ENCODE measurements at regions not wholly inside any gene's neighbourhood (a gene's known extent, or its start where the extent isn't known, plus 50 kb on each side); places are given as distances from the start of the nearest gene placed in this dataset.

DNA sequence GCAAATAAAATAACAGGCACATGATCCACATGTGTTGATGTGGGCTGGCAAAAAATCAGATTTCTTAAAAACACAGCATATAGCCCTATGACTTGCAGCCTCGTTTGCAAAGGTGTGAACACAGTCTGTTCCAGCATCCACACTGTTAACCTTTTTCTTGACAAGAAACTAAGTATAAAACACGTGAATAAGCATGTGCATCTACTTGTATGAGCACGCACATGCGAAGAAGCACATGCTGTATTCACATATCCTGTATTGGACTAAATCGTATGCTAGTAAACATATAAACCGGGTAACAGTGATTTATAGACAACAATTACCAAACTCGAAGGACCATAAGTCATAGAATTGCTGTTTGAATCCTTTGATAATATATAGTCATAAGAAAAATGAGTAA lies 218.7 kb downstream of the HDGFL1 start:
- DNase-seq (ENCODE audit: low read depth) = no peak
- TF ChIP-seq, protein P1, sequence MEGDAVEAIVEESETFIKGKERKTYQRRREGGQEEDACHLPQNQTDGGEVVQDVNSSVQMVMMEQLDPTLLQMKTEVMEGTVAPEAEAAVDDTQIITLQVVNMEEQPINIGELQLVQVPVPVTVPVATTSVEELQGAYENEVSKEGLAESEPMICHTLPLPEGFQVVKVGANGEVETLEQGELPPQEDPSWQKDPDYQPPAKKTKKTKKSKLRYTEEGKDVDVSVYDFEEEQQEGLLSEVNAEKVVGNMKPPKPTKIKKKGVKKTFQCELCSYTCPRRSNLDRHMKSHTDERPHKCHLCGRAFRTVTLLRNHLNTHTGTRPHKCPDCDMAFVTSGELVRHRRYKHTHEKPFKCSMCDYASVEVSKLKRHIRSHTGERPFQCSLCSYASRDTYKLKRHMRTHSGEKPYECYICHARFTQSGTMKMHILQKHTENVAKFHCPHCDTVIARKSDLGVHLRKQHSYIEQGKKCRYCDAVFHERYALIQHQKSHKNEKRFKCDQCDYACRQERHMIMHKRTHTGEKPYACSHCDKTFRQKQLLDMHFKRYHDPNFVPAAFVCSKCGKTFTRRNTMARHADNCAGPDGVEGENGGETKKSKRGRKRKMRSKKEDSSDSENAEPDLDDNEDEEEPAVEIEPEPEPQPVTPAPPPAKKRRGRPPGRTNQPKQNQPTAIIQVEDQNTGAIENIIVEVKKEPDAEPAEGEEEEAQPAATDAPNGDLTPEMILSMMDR (IDR thresholded peaks at IDR 0.05; ENCODE audit: low read length, missing control alignments) = no peak
- H3K4me3 ChIP-seq (replicated peaks; ENCODE audit: low read depth, low read length) = no peak overlapping the region

DNA sequence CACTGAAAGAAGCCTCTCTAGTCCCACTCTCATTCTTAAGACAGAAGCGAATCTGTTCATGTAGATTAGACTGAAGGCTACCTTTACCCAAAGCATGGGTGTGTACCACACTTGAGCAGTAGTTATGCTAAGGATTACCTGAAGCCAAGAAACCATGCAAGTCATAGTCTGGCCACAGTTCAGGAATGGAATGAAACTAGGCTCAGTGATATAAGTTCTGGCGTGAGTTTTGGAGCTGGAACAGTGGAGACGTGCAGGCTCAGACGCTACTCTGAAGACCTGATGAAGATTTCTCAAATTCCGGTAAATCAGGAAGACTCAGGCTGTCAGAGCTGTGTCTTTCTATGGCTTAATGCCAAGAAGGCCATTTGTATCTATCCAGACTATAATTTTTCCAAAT lies 219.9 kb downstream of the HDGFL1 start:
- no peak for DNase-seq (ENCODE audit: low read depth)
- TF ChIP-seq, protein P1 (IDR thresholded peaks at IDR 0.05; ENCODE audit: low read length, missing control alignments) = no peak
- no peak overlapping the region for H3K4me3 ChIP-seq (replicated peaks; ENCODE audit: low read depth, low read length)

DNA sequence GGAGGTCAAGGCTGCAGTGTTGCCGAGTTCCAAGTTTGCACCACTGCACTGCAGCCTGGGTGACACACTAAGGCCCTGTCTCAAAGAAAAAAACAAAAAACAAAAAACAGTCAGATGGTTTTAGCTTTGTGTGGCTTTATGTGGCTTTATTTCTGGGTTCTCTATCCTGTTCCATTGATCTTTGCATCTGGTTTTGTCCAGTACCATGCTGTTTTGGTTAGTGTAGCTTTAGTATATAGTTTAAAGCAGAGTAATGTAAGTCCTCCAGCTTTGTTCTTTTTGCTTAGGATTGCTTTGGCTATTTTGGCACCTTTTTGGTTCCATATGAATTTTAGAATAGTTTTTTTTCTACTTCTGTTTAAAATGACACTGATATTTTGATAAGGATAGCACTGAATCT lies 225.5 kb downstream of the HDGFL1 start:
- no peak overlapping the region for H3K4me3 ChIP-seq (replicated peaks; ENCODE audit: low read depth, low read length)
- DNase-seq (ENCODE audit: low read depth) = no peak
- TF ChIP-seq, protein P1 (IDR thresholded peaks at IDR 0.05; ENCODE audit: low read length, missing control alignments) = no peak

DNA sequence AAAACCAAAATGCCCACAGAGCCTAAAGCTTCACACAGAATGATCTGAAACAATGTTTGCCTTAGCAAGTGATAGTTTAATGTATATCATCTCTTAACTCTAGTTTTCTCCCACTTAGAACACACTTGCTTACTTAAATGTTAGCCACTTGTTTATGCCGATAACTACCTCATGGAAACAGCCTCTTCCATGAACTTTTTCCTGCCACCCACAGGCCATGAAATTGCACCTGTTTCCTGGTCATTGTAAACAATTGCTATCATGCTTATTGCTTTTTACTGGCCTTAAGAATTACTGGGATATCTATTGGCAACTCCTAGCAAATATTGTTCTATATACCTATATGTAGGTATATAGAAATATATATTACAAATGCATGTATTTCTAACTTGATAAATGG lies 231.1 kb downstream of the HDGFL1 start:
- TF ChIP-seq, protein P1 (IDR thresholded peaks at IDR 0.05; ENCODE audit: low read length, missing control alignments) = no peak
- DNase-seq (ENCODE audit: low read depth) = no peak
- H3K4me3 ChIP-seq (replicated peaks; ENCODE audit: low read depth, low read length) = no peak overlapping the region

DNA sequence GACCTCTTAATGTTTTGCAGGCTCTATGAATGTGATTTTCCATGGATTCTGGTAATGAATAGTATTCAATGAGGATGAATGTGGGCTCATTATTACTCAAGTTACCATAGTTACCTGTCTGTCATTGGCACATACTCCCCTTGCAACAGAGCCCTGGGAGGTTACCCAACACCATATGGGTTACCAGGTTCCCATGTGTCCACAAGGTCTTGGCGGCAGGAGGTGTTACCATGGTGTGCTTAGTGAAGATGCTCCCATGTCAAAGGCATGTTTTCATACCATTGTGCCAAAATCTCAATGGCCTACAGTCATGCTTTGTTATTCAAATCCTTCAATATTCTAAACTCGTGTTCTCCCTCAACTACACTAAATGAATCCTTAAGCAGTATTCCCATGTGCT lies 232.5 kb downstream of the HDGFL1 start:
- TF ChIP-seq, protein P1 (IDR thresholded peaks at IDR 0.05; ENCODE audit: low read length, missing control alignments) = no peak
- peak; percentile 9 for DNase-seq (ENCODE audit: low read depth)

DNA sequence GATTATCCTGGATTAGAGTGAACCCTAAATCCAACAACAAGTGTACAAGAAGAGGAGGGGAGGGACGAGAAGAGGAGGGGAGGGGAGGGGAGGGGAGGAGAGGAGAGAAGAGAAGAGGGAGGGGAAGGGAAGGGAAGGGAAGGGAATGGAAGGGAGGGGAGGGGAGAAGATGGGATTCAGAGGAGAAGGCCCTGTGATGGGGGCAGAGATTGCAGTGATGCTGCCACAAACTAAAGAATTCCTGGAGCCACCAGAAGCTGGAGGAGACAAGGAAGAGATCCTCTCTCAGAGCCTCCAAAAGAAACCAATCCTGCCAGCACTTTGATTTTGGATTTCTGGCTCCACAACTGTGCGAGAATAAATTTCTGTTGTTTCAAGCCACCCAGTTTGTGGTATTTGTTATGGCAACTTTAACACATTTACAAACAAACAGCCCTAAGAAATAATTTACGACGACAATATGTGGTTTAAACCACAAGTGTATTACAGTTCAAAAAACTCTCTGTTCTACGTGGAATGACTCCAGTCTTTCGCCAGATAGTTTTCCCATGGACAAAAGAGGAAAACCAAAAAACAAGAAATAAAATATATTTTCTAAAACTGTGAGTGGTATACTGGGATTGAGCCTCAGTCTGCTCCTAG lies 235.4 kb downstream of the HDGFL1 start:
- DNase-seq (ENCODE audit: low read depth) = no peak
- H3K4me3 ChIP-seq (replicated peaks; ENCODE audit: low read depth, low read length) = no peak overlapping the region
- TF ChIP-seq, protein P1 (IDR thresholded peaks at IDR 0.05; ENCODE audit: low read length, missing control alignments) = no peak

More for the DNA sequence above, 232.5 kb downstream of the HDGFL1 start:
- no peak overlapping the region for H3K4me3 ChIP-seq (replicated peaks; ENCODE audit: low read depth, low read length)

DNA sequence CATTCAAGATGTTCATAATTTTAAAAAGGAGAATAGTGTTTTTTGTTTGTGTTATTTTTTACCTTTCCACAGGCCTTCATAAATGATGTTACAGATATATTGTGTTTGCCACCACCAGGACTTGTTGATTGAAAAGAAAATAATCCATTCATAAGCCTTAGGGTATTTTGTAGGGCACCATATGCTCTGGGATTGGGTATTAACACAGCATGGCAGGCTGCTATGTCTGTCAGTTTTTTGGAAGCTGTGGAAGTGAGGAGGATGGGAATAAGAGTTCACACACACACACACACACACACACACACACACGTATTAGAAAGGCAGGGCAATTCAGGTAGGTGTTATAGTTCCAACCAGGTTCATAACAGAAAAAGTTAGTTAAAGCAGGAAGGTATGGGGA lies 237.9 kb downstream of the HDGFL1 start:
- TF ChIP-seq, protein P1 (IDR thresholded peaks at IDR 0.05; ENCODE audit: low read length, missing control alignments) = no peak
- DNase-seq (ENCODE audit: low read depth) = no peak
- H3K4me3 ChIP-seq (replicated peaks; ENCODE audit: low read depth, low read length) = no peak overlapping the region

All from fibroblast of pulmonary artery (primary cell).